Neural progenitor cell (in vitro differentiated cells): ENCODE measurements at regions not wholly inside any gene's neighbourhood (a gene's known extent, or its start where the extent isn't known, plus 50 kb on each side); places are given as distances from the start of the nearest gene placed in this dataset.

Source experiments
- CTCF ChIP-seq: fragments of 200-600 bp; sonication (generic); IDR thresholded peaks from 2 replicates; pipeline ENCODE4 v1.5.1; 2017; ENCODE audit warnings: antibody characterized with exemption, mild to moderate bottlenecking
- EZH2phosphoT487 ChIP-seq: fragments of 200-600 bp; sonication (generic); IDR thresholded peaks from 2 replicates; pipeline ENCODE4 v1.6.1; 2017; ENCODE audit warnings: antibody characterized with exemption

- no peak for TF ChIP-seq CTCF
- no peak for TF ChIP-seq EZH2phosphoT487
Measured at GRCh38 chr2:188039307-188039706, 252.4 kb upstream of the GULP1 start.
